IPS-18c (cell line): ENCODE measurements at regions not wholly inside any gene's neighbourhood (a gene's known extent, or its start where the extent isn't known, plus 50 kb on each side); places are given as distances from the start of the nearest gene placed in this dataset.

Source experiments
- H3K4me3 ChIP-seq: 2 replicates; pipeline ENCODE4 v1.7.0; 2013; ENCODE audit warnings: low read depth, mild to moderate bottlenecking, low read length, moderate library complexity; ENCODE audit not compliant: insufficient read depth
- H3K9me3 ChIP-seq: one replicate; pipeline ENCODE4 v1.6.1; 2013; ENCODE audit warnings: mild to moderate bottlenecking, low read length, moderate library complexity; ENCODE audit not compliant: control insufficient read depth, insufficient read depth

DNA sequence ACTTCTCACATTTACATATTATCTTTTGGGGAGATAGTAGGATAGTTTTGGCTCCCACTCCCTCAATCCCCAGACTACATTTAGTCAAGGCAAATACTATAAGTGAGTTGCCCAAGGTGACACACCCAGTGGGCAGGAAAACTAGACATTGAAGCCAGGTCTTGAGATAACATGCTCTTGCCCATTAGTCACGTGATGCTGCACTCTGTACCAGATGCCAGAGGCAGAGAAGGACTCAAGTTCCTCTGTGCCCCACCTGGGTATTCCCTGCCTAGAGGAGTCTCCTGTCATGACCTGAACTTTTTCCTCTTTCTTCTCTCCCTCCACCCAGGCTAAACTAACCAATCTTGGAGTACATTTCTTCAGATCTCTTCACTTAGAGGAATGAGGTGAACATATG lies 484.9 kb downstream of the BUD13 start:
- Histone ChIP-seq H3K4me3 (no peak overlapping the region), H3K9me3 (peaks cover 2% of the 10 kb centered on the region)

DNA sequence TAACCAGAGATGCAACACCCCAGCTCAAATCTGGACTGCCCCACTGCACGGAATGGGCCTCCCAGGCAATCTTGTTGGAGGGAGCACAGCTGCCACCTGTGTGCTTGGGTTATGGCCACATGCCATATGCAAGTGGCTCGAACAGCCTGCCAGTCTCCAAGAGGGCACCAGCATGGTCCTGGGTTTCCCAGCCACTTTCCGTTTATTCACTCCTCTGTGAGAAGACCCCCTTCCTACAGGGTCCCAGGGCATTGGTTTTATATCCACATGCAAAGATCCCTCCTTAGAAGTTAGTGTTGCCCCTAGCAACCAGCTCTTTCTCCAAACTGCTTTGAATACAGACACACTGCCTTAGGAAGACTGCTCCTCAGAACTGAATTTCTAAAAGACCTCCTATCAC lies 487.8 kb downstream of the BUD13 start:
- Histone ChIP-seq H3K9me3 (no peaks in the 10 kb centered on the region), H3K4me3 (no peak overlapping the region)

DNA sequence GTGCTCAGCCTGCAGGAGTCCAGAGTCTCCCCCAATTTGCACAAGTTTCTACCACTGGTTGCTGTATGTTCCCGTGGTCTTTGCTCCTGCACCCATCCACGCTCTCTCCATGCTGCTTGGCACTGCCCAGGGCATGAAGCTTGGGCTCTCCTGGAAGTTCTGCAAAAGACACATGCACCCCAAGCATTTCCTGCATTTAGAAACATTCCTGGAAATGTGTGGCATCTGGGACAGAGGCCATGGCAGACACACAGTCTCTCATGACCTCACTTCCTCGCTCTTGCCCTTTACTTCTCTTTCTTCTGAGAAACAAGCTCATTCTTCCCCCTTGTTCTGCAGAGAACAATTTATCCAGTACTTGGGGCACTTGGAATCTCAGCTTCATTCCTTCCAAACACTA lies 489.5 kb downstream of the BUD13 start:
- H3K9me3 ChIP-seq: no peaks in the 10 kb centered on the region
- no peak overlapping the region for H3K4me3 ChIP-seq

DNA sequence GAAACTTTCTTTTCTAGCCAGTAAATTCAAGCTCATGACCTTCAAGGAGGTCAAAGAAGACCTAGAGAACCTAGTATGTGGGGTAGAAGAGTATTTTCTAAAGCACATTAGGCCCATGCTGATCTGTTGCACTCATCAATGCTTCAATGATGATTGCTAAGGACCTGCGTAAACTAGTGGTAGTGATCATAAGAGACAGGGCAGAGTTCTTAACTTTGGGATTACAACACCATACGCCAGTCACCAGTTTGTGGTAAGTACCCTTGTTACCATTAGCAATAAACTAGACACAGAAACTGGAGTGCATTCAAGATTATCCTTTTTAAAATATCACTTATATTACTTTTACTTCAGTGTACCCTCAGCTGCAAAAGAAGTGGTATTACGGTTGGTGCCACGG lies 490.3 kb downstream of the BUD13 start:
- Histone ChIP-seq H3K9me3 (no peaks in the 10 kb centered on the region), H3K4me3 (no peak overlapping the region)

DNA sequence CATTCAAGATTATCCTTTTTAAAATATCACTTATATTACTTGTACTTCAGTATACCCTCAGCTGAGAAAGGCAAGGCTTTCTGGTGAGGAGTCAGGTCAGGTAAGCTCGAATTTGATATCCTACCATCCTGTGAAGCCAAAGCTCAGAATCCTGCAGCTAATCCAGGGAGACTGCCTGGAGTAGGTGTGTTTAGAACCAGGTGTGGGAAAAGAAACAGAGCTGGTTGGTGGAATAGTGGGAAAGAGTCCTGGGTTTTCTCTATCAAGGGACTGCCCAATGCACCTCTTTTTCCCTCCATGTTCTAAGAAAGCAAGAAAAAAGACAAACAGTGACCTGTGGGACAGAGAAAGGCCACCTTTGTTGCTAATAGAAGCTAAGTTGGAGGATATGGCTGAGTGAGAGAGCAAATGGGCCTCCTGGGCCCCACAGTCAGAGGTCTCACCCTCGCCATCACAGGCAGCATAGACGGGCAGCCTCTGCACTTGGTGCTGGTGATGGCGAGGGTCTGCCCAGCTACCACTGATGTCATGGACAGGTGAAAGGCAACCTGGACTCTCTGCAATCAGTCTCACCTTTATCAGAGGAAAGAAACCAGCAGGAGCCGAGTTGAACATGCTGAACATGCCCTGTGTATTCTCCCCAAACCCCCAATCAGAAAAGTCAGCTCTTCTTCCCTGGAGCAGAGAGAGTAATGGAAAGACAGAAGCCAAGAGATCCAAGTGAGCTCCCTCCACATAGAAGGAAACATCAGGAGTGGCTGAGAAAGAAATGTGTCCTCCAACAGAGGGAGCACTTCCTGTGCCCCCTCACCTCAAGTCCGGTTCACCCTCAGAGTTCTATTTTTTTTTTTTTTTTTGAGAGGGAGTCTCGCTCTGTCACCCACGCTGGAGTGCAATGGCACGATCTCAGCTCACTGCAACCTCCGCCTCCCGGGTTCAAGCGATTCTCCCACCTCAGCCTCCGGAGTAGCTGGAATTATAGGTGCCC lies 491.3 kb downstream of the BUD13 start:
- H3K9me3 ChIP-seq: no peaks in the 10 kb centered on the region
- no peak overlapping the region for H3K4me3 ChIP-seq

DNA sequence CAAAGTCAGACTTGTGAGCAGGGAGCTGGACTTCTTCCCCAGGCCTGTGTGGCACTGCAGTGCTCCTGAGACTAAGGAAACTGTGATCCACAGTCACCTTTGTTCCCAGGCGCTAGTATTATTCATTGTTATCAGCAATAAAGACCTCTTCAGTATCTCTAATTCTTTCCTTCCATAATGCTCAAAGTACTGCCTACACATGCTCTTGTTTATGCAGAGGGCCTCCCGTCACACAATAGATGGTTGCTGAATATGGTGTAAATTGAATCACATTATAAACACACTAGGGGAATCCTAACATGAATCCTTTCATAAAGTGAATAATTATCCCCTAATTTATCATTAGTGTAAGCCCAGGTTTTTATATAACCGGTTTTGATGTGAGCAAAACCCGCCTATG lies 493.3 kb downstream of the BUD13 start:
- no peak overlapping the region for H3K4me3 ChIP-seq
- H3K9me3 ChIP-seq: no peaks in the 10 kb centered on the region

DNA sequence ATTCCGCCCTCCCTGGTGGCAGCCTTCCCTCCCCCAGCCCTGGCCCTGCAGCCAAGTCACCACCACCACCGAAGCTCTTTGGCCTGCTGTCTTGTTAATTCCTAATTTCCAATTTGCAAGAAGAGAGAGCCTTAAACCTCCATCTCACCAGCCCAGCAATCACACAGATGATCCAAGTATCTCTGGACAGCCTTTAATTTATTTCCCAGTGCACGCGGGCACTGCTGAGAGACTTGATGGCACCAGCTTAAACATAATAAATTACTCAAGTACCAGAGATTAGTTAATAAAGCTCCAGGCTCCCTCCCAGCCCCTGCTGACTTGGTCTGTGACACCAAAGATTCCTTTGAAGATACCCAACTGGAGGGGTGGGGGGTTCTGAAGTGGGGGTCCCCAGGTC lies 494.7 kb downstream of the BUD13 start:
- no peaks in the 10 kb centered on the region for H3K9me3 ChIP-seq
- no peak overlapping the region for H3K4me3 ChIP-seq

DNA sequence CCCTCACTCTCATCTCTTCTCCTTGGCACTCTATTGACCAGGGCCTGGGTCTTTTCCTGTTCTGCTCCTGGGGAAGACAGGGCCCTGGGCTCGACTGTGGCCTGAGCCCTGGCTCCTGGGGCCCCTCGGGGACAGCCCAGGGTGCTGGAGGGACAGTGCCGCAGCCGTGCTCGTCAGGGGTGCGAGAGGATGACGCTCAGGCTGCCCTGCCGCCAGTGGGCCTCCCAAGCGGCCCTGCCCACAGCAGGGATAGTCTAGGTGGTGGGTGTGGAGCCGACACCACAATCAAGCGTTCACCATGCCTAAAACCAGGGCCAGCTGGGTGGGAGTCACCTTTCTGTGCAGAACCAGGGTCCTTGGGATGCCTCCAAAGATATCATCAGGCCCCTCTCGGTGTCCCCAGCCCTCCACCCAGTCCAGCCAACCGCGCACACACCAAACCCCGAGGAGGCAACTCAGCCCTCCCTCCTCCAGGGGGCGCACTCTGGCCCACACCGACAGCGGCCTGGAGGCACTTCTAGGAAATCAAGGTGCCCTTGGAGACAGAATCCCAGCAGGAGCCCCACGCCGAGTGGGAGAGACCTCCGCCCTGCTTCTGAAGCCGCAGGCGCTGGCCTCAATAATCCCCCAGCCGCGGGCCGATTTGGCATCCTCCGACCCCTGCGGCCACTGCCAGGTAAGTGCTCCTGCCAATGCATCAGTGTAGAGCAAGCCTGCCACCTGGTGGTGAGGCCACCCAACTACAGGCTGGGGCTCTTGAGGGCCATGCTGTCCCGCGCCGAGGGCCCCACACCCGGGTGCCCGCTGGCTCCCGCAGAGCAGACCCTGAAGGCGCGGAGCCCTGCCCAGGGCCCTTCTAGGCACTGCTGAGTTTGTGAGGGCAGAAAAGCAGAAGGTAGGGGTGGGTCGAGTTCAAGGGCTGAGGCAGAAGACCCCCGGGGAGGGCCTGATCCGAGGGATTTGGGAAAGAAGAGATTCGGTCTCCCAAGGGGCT lies 496.4 kb downstream of the BUD13 start:
- peak overlapping the region; percentile 58 for H3K4me3 ChIP-seq
- H3K9me3 ChIP-seq: no peaks in the 10 kb centered on the region

DNA sequence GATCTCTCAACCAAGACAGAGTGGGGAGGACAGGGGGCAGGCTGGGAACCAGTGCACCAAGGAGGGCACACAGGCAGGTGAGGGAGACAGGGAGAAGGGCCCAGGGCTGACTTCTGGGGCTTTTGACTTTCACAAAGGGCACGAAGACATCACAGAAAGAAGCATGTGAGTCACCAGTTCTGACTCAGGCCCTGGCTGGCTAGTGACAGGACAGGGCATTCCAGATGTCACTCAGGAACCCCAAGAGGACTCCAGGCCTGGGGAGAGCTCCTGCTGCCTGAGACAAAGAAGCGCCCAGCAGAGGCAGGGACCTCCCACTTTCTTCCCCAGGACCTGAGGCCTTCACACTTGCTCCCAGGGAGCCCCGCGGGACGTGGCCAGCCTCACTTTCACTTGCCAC lies 497.2 kb downstream of the BUD13 start:
- no peaks in the 10 kb centered on the region for H3K9me3 ChIP-seq
- no peak overlapping the region for H3K4me3 ChIP-seq

DNA sequence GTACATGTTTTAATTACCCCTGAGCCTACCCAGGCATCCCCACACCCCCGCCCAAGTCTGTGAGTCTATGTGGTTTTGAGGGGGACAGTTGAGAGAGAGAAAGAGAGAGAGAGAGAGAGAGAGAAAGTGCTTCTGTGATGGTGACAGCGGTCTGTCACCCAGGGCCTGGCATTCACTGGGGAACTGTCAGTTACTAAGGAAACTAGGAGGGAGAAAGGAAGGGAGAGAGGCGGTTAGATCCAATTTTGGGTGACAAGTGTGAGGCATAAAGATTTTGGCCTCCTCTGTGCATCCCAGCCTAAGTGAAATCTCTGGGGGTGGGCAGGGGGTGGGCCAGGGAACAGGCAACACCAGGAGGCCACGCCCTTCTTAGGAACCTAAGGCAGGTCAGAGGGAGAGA lies 498.3 kb downstream of the BUD13 start:
- no peak overlapping the region for H3K4me3 ChIP-seq
- no peaks in the 10 kb centered on the region for H3K9me3 ChIP-seq

DNA sequence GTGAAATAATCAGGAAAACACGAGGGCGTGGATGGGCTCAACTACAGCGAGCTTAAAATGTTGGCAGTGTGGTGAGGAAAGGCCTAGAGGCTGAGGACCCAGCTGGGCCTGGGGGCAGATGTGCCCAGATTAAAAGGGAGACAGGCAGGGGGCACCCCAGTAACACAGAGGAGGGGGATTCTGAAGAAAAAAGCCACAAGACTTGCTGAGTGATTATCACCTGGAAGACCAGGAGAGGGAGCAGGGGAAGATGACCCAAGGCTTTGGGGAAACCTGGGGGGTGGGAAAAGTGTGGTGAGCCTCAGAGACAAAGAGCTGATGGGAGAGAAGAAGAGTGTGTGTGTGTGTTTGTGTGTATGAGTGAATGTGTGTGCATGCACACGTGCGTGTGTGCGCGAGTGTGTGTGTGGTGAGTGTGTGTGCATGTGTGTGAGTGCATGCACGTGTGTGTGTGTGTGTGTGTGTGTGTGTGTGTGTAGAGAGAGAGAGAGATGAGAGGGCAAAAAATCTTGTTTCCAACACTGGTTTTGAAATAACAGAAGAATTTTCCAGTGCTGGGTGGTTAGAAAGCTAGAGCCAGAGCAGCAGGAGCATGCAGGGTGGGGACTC lies 500.5 kb downstream of the BUD13 start:
- H3K4me3 ChIP-seq: no peak overlapping the region
- H3K9me3 ChIP-seq: no peaks in the 10 kb centered on the region

DNA sequence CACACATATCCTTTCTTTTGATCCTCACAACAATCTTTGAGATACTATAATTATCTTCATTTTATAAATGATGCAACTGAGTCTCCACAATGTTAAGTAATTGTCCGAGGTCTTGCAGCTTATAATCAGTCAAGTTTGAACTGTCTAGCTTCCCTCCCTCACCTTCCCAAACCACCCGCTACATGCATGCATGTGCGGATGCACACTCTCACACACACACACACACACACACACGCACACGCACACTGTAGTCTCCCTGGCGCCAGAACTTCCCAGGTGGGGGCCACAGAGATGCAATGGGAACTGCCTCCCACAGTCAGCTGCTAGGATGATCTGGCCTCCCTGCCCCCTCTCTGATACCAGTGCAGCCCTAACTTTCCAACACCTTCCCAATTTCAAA lies 501.3 kb downstream of the BUD13 start:
- Histone ChIP-seq H3K4me3 (no peak overlapping the region), H3K9me3 (no peaks in the 10 kb centered on the region)

DNA sequence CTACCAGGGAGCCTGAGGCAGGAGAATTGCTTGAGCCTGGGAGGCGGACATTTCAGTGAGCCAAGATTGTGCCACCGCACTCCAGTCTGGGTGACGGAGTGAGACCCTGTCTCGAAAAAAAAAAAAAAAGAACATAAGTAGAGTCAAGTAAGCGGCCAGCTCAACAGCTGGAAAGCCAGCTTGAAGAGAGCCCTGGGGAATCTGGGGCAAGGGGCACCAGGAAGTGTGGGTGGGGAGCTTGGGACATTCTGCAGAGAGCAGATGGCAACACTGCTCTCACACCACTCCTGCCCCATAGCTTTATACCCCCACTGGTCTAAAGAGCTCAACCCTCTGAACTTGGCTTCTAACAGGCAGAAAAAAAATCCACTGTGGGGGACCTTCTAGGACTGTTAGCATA lies 505.6 kb downstream of the BUD13 start:
- no peak overlapping the region for H3K4me3 ChIP-seq
- no peaks in the 10 kb centered on the region for H3K9me3 ChIP-seq

DNA sequence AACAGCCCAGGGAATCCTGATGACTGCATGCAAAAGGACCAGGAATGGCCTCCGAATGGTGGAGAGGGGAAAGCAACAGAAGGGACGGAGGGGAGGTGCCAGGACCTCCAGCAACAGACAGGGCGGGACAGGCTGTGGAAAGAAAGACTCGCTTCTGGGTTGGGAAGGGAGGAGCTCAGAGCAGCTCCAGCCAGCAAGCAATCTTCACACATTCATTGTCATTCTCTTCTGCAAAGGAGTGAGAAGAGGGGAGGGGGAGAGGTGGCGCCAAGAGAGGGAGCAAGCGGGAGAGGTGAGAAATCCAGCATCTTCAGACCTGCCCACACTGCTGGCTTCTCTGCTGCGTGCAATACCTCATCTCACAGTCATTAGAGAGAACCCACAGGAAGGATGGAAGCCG lies 509.0 kb downstream of the BUD13 start:
- Histone ChIP-seq H3K9me3 (no peaks in the 10 kb centered on the region), H3K4me3 (no peak overlapping the region)

DNA sequence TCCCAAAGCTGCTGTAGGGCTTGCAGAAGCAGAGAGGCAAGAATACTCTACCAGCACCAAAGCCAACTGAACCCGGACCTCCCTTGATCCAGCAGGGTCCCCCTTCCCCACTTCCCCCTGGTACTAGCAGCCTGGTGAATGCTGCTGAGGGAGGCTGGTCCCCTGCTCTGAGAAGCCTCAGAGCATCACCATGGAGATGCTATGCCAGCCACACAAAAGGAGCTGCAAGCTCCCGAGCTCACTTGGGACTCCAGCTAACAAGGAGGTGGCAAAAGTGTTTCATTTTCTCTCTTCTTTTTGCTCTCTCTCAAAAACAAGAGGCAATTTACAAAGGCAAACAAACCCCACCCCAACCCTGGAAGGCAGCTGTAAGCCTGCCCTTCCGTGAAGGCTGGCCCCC lies 509.8 kb downstream of the BUD13 start:
- no peak overlapping the region for H3K4me3 ChIP-seq
- H3K9me3 ChIP-seq: no peaks in the 10 kb centered on the region

DNA sequence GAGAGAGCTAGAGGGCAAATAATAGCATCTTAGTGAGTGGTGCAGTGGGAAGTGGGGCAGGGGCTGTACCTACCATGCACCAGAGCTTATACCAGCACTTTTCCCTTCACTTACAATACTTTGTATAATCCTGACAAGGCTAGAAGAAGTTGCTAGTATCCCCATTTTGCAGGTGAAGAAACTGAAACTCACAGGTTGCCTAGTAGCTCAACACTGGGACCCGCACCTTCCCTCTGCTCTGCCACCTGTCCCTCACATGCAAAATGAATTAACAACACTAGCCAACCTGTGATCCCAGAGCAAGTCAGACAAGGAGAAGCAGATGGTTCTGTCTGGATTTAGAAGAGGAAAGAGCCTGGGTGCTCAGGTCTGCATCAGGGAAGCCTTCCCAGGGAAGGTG lies 510.4 kb downstream of the BUD13 start:
- Histone ChIP-seq H3K9me3 (no peaks in the 10 kb centered on the region), H3K4me3 (no peak overlapping the region)

DNA sequence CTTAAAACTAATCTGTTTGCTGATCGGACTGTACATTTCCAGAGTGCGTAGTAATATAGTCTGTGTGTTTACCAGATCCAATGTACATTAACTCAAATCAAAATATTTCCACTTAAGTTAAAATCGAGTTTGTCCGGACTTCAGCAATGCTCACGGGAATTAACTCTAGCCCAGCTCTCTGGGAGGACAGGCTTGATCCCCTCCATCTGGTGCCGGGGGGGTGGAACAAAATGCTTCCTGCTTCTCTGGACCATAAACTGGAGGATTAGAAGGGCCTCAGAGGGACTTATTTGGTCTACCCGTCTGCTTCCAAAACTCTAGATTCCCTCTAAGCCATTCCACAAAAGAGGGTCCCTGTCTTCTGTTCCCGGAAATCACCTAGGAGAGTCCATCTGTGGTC lies 511.2 kb downstream of the BUD13 start:
- Histone ChIP-seq H3K4me3 (no peak overlapping the region), H3K9me3 (no peaks in the 10 kb centered on the region)
